Mammary epithelial cell (primary cell): ENCODE measurements at regions not wholly inside any gene's neighbourhood (a gene's known extent, or its start where the extent isn't known, plus 50 kb on each side); places are given as distances from the start of the nearest gene placed in this dataset.

Experiments
- EZH2 ChIP-seq: IDR thresholded peaks from 2 replicates; pipeline ENCODE4 v1.6.1; 2012; ENCODE audit warnings: low read length, inconsistent platforms, borderline replicate concordance
- TF ChIP-seq, protein P1 (sequence below), 2 donors: IDR thresholded peaks in 1 of 2; conservative IDR thresholded peaks in 1 of 2; 2 replicates each; pipeline ENCODE4 v1.5.1; 2011 to 2012; ENCODE audit warnings: inconsistent platforms in 2 of 2, low read length in 2 of 2, mild to moderate bottlenecking in 2 of 2, control low read depth in 1 of 2, low read depth in 1 of 2; ENCODE audit not compliant: insufficient read depth in 1 of 2; ENCODE audit errors: extremely low read depth in 1 of 2

DNA sequence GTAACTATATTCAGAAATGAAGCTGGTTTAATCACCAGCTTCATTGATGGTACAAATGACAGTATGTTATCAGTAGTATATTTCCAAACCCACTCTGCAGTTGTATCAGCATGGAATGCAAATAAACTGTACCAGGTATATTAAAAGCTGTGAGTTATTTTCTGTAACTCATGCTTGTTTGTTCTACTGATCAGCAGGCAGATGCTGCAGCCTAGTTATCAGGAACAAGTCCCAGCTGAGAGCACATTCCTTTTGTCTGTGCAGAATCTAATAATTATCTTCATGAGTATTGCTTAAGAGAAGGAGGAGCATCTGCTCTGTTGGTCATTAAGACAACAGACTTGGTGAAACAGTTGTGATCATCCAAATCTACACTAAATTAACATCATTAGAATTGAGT is 1331.1 kb downstream of the MRPL39 start:
- TF ChIP-seq, protein P1, sequence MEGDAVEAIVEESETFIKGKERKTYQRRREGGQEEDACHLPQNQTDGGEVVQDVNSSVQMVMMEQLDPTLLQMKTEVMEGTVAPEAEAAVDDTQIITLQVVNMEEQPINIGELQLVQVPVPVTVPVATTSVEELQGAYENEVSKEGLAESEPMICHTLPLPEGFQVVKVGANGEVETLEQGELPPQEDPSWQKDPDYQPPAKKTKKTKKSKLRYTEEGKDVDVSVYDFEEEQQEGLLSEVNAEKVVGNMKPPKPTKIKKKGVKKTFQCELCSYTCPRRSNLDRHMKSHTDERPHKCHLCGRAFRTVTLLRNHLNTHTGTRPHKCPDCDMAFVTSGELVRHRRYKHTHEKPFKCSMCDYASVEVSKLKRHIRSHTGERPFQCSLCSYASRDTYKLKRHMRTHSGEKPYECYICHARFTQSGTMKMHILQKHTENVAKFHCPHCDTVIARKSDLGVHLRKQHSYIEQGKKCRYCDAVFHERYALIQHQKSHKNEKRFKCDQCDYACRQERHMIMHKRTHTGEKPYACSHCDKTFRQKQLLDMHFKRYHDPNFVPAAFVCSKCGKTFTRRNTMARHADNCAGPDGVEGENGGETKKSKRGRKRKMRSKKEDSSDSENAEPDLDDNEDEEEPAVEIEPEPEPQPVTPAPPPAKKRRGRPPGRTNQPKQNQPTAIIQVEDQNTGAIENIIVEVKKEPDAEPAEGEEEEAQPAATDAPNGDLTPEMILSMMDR (conservative IDR thresholded peaks at IDR 0.05 in 1 of 2, IDR thresholded peaks at IDR 0.05 in 1 of 2; ENCODE audit: extremely low read depth in 1 of 2, insufficient read depth in 1 of 2, low read depth in 1 of 2, low read length in 2 of 2): no peak
- TF ChIP-seq EZH2: no peak
